LNCaP clone FGC (cell line): ENCODE measurements at regions not wholly inside any gene's neighbourhood (a gene's known extent, or its start where the extent isn't known, plus 50 kb on each side); places are given as distances from the start of the nearest gene placed in this dataset.

Source experiments
- DNase-seq: peaks from one replicate; pipeline ENCODE4 v3.0.0-alpha.2; 2011; ENCODE audit warnings: low read depth
- H3K4me3 ChIP-seq: 2 replicates; pipeline ENCODE4 v1.5.1; 2011; ENCODE audit warnings: mild to moderate bottlenecking, low read depth, low read length, control low read depth
- TF ChIP-seq, protein P1 (sequence below): IDR thresholded peaks from 2 replicates; pipeline ENCODE4 v1.5.1; 2012; ENCODE audit warnings: mild to moderate bottlenecking; ENCODE audit not compliant: control insufficient read depth, insufficient read depth; ENCODE audit errors: extremely low read depth

DNA sequence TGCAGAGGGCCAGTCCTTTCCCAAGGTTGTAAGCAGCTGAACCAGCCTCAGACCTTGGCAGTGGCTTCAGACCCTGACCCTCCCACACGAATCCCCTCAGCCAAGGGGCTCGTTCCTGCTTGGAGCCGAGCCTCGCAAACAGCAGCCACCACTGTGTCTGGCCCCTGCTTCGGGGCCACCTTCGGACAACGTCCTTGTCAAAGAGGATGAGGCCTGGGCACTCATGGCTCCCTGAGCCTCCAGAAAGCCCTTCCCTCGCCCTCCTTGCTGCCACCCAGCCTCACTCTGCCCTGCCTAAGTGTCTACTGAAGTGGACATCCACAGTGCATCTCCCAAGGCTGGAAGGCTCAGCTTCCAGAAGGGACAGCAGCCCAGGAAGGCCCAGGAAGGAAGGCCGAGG lies 161.7 kb downstream of the OLFM1 start:
- DNase-seq: no peak
- no peak overlapping the region for H3K4me3 ChIP-seq
- TF ChIP-seq, protein P1, sequence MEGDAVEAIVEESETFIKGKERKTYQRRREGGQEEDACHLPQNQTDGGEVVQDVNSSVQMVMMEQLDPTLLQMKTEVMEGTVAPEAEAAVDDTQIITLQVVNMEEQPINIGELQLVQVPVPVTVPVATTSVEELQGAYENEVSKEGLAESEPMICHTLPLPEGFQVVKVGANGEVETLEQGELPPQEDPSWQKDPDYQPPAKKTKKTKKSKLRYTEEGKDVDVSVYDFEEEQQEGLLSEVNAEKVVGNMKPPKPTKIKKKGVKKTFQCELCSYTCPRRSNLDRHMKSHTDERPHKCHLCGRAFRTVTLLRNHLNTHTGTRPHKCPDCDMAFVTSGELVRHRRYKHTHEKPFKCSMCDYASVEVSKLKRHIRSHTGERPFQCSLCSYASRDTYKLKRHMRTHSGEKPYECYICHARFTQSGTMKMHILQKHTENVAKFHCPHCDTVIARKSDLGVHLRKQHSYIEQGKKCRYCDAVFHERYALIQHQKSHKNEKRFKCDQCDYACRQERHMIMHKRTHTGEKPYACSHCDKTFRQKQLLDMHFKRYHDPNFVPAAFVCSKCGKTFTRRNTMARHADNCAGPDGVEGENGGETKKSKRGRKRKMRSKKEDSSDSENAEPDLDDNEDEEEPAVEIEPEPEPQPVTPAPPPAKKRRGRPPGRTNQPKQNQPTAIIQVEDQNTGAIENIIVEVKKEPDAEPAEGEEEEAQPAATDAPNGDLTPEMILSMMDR: no peak

DNA sequence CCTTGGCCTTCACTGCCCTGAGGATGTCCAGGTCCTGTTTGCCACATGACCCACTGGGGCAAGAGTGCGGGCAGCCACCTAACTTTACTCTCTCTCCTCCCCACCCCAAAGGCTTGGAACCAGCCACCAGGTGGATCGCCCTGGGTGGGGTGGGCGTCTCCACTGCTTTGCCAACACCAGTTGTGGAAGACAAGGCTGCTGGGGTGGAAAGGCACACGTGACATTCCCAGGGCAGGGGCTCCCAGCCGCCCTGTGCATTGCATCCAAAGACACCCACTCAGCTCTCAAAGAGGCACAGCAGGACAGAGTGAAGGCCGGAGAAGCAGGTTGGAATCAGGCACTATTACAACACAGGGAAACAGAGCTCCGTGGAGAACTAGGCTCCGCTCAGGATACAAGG lies 162.2 kb downstream of the OLFM1 start:
- TF ChIP-seq, protein P1: no peak
- no peak for DNase-seq
- H3K4me3 ChIP-seq: no peak overlapping the region

DNA sequence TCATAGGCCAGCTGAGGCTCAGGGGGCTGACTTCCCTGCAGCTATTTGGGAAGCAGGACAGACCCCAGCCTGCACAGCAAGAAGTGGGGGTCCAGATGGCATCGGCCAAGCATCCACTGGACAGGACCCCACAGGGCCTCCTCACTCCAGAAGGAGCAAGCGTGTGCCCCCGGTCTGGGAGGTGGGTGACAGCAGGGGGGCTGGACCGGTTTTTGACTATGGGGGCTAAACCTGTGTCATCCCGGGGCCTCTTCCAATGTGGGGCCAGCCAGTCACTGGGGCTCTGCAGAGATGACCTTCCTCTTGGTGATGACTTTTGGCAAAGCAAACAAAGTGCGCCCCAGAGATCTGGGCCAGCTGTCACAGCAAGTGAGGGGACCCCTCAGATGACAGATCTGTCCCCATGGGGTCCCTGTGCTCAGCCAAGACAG lies 163.9 kb downstream of the OLFM1 start:
- H3K4me3 ChIP-seq: no peak overlapping the region
- DNase-seq: no peak
- TF ChIP-seq, protein P1: no peak

DNA sequence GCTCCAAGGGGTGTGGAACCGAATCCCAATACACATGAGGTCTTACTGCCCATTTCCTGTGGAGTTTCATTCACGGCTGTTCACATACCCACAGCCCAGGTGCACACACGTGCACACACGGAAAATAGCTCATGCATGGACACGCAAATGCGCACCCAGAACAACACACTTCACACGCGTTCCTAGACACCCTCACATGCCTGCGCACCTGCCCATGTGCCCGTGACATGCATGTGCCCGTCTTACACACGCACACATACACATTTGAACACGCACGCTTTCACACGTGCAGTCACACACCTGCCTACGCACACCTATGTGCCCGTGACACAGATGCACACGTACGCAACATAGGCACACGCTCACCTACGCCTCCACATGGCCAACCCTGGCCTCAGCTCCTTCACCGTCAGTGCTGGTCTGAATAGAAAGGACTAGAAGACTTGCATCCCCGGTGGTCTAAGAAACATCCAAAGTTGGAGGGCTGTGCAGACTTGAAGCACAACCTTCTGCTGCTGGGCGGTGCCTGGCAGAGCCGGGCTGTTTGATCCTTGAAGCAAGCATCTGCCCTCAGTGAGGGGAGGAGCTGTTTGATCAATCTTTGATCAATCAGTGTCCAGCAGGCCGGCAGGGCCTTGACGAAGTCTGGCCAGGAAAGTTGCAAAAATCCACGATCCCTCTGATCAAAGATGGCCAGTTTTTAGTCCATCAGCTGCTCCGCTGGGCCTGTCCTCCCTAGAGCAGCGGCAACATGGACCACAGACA lies 164.7 kb downstream of the OLFM1 start:
- no peak for DNase-seq
- no peak overlapping the region for H3K4me3 ChIP-seq
- TF ChIP-seq, protein P1: no peak

DNA sequence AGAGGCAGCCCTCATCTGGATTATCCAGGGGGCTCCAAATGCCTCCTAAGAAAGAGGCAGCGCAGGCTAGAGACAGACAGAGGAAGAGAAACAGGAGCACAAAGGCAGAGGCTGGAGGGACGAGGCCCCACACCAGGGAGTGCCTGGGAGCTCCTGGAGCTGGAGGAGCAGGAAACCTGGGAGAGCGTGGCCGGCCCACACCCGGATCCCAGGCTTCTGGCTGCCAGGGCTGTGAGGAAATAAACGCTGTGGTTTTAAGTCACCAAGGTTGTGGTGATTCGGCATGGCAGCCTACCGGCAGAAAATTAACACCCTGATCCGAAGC lies 165.5 kb downstream of the OLFM1 start:
- no peak overlapping the region for H3K4me3 ChIP-seq
- no peak for DNase-seq
- TF ChIP-seq, protein P1: no peak

DNA sequence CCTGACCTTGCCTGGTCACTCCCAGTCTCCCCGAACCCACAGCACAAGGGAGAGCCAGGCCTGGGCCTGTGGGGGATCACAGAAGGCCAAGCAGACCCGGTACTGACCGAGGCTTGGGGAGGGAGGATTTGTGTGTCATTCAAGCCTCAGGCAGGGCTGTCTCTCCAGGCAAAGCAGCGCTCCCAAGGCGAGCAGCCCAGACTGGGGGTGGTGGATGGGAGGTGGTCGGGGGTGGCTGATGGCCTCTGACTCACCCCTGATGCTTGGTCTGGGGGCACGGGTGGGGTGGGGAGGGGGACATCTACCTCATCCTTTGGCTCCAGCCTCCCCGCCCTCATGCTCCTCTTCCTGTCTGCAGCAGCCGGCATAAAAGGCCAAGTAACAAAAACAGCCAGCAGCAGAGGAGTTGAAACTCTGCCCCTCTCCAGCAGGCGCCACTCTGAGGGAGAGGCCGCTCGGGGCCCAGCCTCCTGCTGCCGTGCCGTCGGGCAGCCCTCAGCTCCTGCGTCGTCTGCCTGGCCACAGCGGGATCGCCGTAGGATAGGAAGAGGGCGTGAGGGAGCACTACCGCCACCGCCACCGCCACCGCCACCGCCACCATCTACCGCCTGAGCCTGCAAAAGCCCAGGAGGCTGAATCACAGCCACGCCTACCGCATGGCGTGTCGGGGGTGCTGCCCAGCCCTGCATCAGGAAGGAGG lies 166.0 kb downstream of the OLFM1 start:
- no peak for DNase-seq
- TF ChIP-seq, protein P1: no peak
- no peak overlapping the region for H3K4me3 ChIP-seq
